Activated T-cell treated with anti-CD3 and anti-CD28 coated beads, Interleukin-2, amount 50 U/mL, for 4 hours (primary cell): ENCODE measurements at regions not wholly inside any gene's neighbourhood (a gene's known extent, or its start where the extent isn't known, plus 50 kb on each side); places are given as distances from the start of the nearest gene placed in this dataset.
"Not testable (repeated sequence)": the region's sequence is repeated elsewhere in the genome, so short reads cannot be mapped to it uniquely, and the experiment has no call there.

Source experiments
- ATAC-seq, 2 donors: fragments of 200-7000 bp; cut with Tn5 transposase; one replicate each; pipeline ENCODE4 v1.10.0; 2021
- DNase-seq: peaks from one replicate; pipeline ENCODE4 v3.0.0-alpha.2; 2020
- H3K27me3 Mint-ChIP-seq: one replicate; pipeline ENCODE4 v1.8.0; 2021; ENCODE audit warnings: low read depth, mixed read lengths
- H3K36me3 Mint-ChIP-seq: one replicate; pipeline ENCODE4 v1.8.0; 2022; ENCODE audit warnings: mixed read lengths; ENCODE audit not compliant: insufficient read depth
- H3K4me1 Mint-ChIP-seq: one replicate; pipeline ENCODE4 v1.8.0; 2021; ENCODE audit warnings: low read depth, mixed read lengths
- H3K4me3 Mint-ChIP-seq: one replicate; pipeline ENCODE4 v1.8.0; 2021; ENCODE audit warnings: mild to moderate bottlenecking, moderate library complexity, mixed read lengths
- H3K9me3 Mint-ChIP-seq: one replicate; pipeline ENCODE4 v1.8.0; 2021; ENCODE audit warnings: mixed read lengths

- no peak overlapping the region for H3K4me3 Mint-ChIP-seq
- no peaks in the 10 kb centered on the region for H3K9me3 Mint-ChIP-seq
- H3K4me1 Mint-ChIP-seq = peaks cover 71% of the 10 kb centered on the region
- H3K27me3 Mint-ChIP-seq = no peaks in the 10 kb centered on the region
- no peak for ATAC-seq
- peak; percentile 36 for DNase-seq
- no peaks in the 10 kb centered on the region for H3K36me3 Mint-ChIP-seq
These were observed 90.9 kb upstream of the RUNX3 start for GRCh38 chr1:25020851-25021590.

- Mint-ChIP-seq H3K36me3 (no peaks in the 10 kb centered on the region), H3K4me1 (peaks cover 69% of the 10 kb centered on the region), H3K9me3 (no peaks in the 10 kb centered on the region), H3K27me3 (no peaks in the 10 kb centered on the region), H3K4me3 (no peak overlapping the region)
- ATAC-seq (no peak), DNase-seq (no peak)
These were observed 90.2 kb upstream of the RUNX3 start for GRCh38 chr1:25020173-25020845.

GRCh38 chr1:25019337-25020172, 89.5 kb upstream of the RUNX3 start:
- H3K36me3 Mint-ChIP-seq = no peaks in the 10 kb centered on the region
- H3K4me1 Mint-ChIP-seq = peaks cover 61% of the 10 kb centered on the region
- H3K4me3 Mint-ChIP-seq = no peak overlapping the region
- DNase-seq (no peak), ATAC-seq (no peak)
- H3K9me3 Mint-ChIP-seq = no peaks in the 10 kb centered on the region
- no peaks in the 10 kb centered on the region for H3K27me3 Mint-ChIP-seq

GRCh38 chr1:25018943-25019336, 88.9 kb upstream of the RUNX3 start:
- no peak overlapping the region for H3K4me3 Mint-ChIP-seq
- DNase-seq (no peak), ATAC-seq (no peak)
- H3K4me1 Mint-ChIP-seq = peaks cover 55% of the 10 kb centered on the region
- no peaks in the 10 kb centered on the region for H3K36me3 Mint-ChIP-seq
- H3K27me3 Mint-ChIP-seq = no peaks in the 10 kb centered on the region
- H3K9me3 Mint-ChIP-seq = no peaks in the 10 kb centered on the region

GRCh38 chr1:25018110-25018735, 88.1 kb upstream of the RUNX3 start:
- DNase-seq (no peak), ATAC-seq (no peak)
- Mint-ChIP-seq H3K27me3 (no peaks in the 10 kb centered on the region), H3K36me3 (no peaks in the 10 kb centered on the region), H3K9me3 (no peaks in the 10 kb centered on the region), H3K4me1 (peaks cover 48% of the 10 kb centered on the region), H3K4me3 (no peak overlapping the region)

- Mint-ChIP-seq H3K36me3 (no peaks in the 10 kb centered on the region), H3K9me3 (no peaks in the 10 kb centered on the region), H3K4me3 (no peak overlapping the region), H3K27me3 (no peaks in the 10 kb centered on the region), H3K4me1 (peaks cover 46% of the 10 kb centered on the region)
- no peak for DNase-seq
- ATAC-seq = no peak
These were observed 87.5 kb upstream of the RUNX3 start for GRCh38 chr1:25017436-25018109.

GRCh38 chr1:25012966-25013962, 83.2 kb upstream of the RUNX3 start:
- H3K36me3 Mint-ChIP-seq = no peaks in the 10 kb centered on the region
- no peaks in the 10 kb centered on the region for H3K9me3 Mint-ChIP-seq
- H3K4me3 Mint-ChIP-seq = no peak overlapping the region
- H3K4me1 Mint-ChIP-seq = peaks cover 41% of the 10 kb centered on the region
- DNase-seq = no peak
- H3K27me3 Mint-ChIP-seq = no peaks in the 10 kb centered on the region
- ATAC-seq = no peak

- DNase-seq (no peak), ATAC-seq (peak; percentile 43 to 51)
- Mint-ChIP-seq H3K9me3 (no peaks in the 10 kb centered on the region), H3K36me3 (no peaks in the 10 kb centered on the region), H3K27me3 (no peaks in the 10 kb centered on the region), H3K4me3 (no peak overlapping the region), H3K4me1 (peaks cover 44% of the 10 kb centered on the region)
These were observed 82.0 kb upstream of the RUNX3 start for GRCh38 chr1:25011943-25012638.

GRCh38 chr1:25011275-25011674, 81.2 kb upstream of the RUNX3 start:
- Mint-ChIP-seq H3K9me3 (no peaks in the 10 kb centered on the region), H3K4me1 (peaks cover 52% of the 10 kb centered on the region), H3K27me3 (no peaks in the 10 kb centered on the region), H3K4me3 (no peak overlapping the region), H3K36me3 (no peaks in the 10 kb centered on the region)
- no peak for ATAC-seq
- no peak for DNase-seq

- Mint-ChIP-seq H3K9me3 (no peaks in the 10 kb centered on the region), H3K4me3 (no peak overlapping the region), H3K4me1 (peaks cover 59% of the 10 kb centered on the region), H3K36me3 (no peaks in the 10 kb centered on the region), H3K27me3 (no peaks in the 10 kb centered on the region)
- ATAC-seq (peak; percentile 67 to 85), DNase-seq (no peak)
These were observed 79.7 kb upstream of the RUNX3 start for GRCh38 chr1:25009671-25010262.

GRCh38 chr1:25008192-25008485, 78.1 kb upstream of the RUNX3 start:
- DNase-seq (no peak), ATAC-seq (no peak)
- Mint-ChIP-seq H3K9me3 (no peaks in the 10 kb centered on the region), H3K36me3 (no peaks in the 10 kb centered on the region), H3K4me1 (peaks cover 68% of the 10 kb centered on the region), H3K27me3 (no peaks in the 10 kb centered on the region), H3K4me3 (no peak overlapping the region)

- H3K27me3 Mint-ChIP-seq, H3K9me3 Mint-ChIP-seq, H3K4me3 Mint-ChIP-seq, ATAC-seq, DNase-seq, H3K36me3 Mint-ChIP-seq: not testable (repeated sequence)
- peaks cover 66% of the 10 kb centered on the region for H3K4me1 Mint-ChIP-seq
These were observed 77.5 kb upstream of the RUNX3 start for GRCh38 chr1:25007390-25008191.
